HTR-8/SVneo (cell line): ENCODE measurements at regions not wholly inside any gene's neighbourhood (a gene's known extent, or its start where the extent isn't known, plus 50 kb on each side); places are given as distances from the start of the nearest gene placed in this dataset.

Experiments
- DNase-seq: peaks from one replicate; pipeline ENCODE4 v3.0.0; 2011; ENCODE audit warnings: low spot score, mixed read lengths; ENCODE audit not compliant: insufficient read length
- FAIRE-seq: peaks from 2 replicates; lab custom pipeline; 2011; peaks lifted over from hg19 to GRCh38; lab: Jason Lieb, UNC

GRCh38 chr21:26669215-26669764, 96.2 kb upstream of the CYYR1 start:
- FAIRE-seq, result no peak
- no peak for DNase-seq

- FAIRE-seq (no peak), DNase-seq (no peak)
Measured at GRCh38 chr21:26659757-26660156, 86.7 kb upstream of the CYYR1 start.

DNA sequence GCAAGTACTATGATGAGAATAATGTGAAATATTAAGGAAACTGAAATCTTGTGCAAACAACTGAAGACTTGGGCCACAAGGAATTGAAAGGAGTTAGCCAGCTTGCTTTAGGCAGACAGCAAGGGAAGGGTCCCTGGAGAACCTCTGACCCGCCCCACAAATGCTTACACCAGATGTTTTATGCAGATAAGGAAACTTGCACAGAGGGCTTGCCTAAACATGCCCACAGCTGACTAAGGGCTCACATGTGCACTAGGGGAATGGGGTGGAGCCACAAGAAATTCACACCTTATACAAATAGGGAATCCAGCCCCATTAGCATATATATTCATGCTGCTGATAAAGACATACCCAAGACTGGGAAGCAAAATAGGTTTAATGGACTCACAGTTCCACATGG, 86.1 kb upstream of the CYYR1 start:
- FAIRE-seq, result no peak
- DNase-seq, result no peak

GRCh38 chr21:26655460-26655859, 82.4 kb upstream of the CYYR1 start:
- FAIRE-seq (no peak), DNase-seq (no peak)

DNA sequence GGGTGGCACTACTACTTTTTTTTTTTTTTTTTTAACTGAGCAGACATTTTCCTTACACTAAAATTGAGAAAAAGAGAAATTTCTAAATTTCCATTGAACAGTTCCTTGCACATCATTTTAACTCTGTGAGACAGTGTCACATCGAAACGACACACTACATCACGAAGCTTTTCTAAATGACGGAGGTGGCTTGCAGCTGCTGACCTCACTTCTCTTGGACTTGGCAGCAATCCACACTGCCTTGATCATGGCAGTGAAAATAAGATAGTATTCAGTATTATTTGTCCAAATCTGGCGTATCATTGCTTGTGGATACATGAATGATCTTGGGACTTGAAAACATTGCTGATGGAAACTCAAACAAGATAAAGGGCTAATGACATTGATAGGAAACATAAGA, 80.3 kb upstream of the CYYR1 start:
- no peak for DNase-seq

DNA sequence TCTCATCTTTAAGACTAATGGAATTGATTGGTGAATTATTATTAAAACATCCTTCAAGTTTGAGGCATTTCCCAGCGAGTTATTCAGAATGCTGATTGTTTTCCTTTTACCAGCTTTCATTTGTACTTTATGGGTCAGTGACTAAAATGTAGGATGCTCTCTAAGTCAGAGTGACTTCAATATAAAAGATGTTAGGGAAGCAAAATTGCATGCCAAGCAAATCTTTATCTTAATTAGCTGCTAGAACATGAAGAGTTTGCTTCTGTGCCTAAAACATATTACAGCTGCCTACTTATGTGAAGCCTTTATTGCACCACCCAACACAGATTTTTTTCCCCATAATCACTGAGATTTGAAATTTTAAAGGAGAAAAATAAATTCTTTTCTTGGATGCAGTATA, 79.8 kb upstream of the CYYR1 start:
- FAIRE-seq (no peak), DNase-seq (no peak)

More for the DNA sequence above, 80.3 kb upstream of the CYYR1 start:
- FAIRE-seq, result no peak

DNA sequence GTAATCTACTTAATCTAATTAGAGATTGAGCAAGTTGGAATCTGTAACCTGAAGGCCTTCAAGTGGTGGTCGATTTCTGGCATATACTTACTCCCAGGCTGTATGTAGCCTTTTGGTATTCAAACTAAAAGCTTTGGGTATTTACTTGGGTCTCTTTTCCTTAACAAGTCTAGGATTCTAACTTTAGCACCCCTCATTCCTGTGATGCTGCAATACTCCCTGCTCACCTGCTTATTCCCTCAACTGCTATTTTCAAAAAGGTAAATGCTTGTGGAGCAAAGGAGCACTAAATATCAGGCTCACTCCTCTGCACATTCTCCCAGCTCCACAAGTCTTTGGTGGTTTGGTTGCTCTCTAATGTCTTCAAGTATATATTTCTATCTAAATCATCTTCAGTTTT, 68.0 kb upstream of the CYYR1 start:
- no peak for DNase-seq

GRCh38 chr21:26637201-26637745, 64.2 kb upstream of the CYYR1 start:
- DNase-seq (no peak), FAIRE-seq (no peak)

More for the DNA sequence above, 68.0 kb upstream of the CYYR1 start:
- FAIRE-seq, result no peak

- FAIRE-seq, result no peak
- DNase-seq, result no peak
Measured at GRCh38 chr21:26635681-26636080, 62.6 kb upstream of the CYYR1 start.

GRCh38 chr21:26632691-26633090, 59.6 kb upstream of the CYYR1 start:
- DNase-seq, result no peak
- FAIRE-seq, result no peak

GRCh38 chr21:26626187-26626586, 53.1 kb upstream of the CYYR1 start:
- FAIRE-seq, result no peak

DNA sequence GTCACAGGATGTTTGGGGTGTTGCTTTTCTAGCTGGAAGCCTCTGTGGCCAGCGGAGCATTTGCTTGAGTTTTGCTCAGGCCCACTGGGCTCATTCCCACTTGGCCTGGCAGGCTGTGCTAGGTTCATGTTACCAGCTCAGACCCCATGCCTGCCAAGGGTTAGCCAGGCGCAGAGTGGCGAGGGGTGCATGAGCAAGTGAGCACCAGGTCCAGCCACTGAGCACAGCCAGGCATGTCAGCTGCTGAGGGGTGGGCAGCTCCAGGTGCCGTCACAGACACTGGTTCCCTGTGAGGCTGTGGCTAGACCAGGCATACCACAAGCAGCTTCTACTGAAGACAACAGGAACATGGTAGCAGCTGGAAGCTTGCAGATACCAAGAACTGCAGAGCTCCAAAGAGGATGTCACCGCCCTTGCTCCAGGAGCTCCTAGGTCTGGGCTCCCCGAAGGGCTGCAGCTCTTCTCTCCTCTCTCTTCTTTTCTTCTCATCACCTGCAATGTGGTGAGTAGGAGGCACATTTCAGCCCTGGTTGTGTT, 52.0 kb upstream of the CYYR1 start:
- DNase-seq, result no peak
- FAIRE-seq, result no peak

More at GRCh38 chr21:26626187-26626586, 53.1 kb upstream of the CYYR1 start:
- DNase-seq, result no peak
